PC-9 (cell line): ENCODE measurements at regions not wholly inside any gene's neighbourhood (a gene's known extent, or its start where the extent isn't known, plus 50 kb on each side); places are given as distances from the start of the nearest gene placed in this dataset.
A peak's percentile ranks its signal among the peaks of the same experiment; 100 is the strongest.
"Not testable (repeated sequence)": the region's sequence is repeated elsewhere in the genome, so short reads cannot be mapped to it uniquely, and the experiment has no call there.

Source experiments
- BruUV-seq: library from RNA; stranded (reverse); fragments of 400-500 nt; replicated peaks from 2 replicates; lab custom pipeline; 2021; lab: Mats Ljungman, UMichigan
- CTCF ChIA-PET: fragments of 300-600 bp; sonication (Branson Sonifier 250); formaldehyde crosslinking; loops from one replicate; lab custom pipeline; 2022; ENCODE audit warnings: antibody characterized with exemption; lab: Charles Lee
- POLR2A ChIA-PET: fragments of 300-600 bp; sonication (Branson Sonifier 250); formaldehyde crosslinking; loops from one replicate; lab custom pipeline; 2022; ENCODE audit warnings: antibody characterized with exemption; ENCODE audit not compliant: unreplicated experiment; lab: Charles Lee
- DNase-seq, 2 experiments: peaks; one replicate each; pipeline versions ENCODE4 v3.0.0 to v3.0.0-alpha.2; 2015 to 2022; ENCODE audit warnings: mixed read lengths in 1 of 2
- H2AFZ ChIP-seq: fragments of 200-600 bp; sonication (generic); 2 replicates; pipeline ENCODE4 v1.8.1; 2017; ENCODE audit warnings: antibody characterized with exemption
- H3F3A ChIP-seq: fragments of 200-600 bp; sonication (generic); 2 replicates; pipeline ENCODE4 v1.8.1; 2017; ENCODE audit warnings: antibody characterized with exemption, mild to moderate bottlenecking, low read depth; ENCODE audit not compliant: insufficient read depth
- H3K27ac ChIP-seq: fragments of 200-600 bp; sonication (generic); 2 replicates; pipeline ENCODE4 v1.6.1; 2016; ENCODE audit warnings: mixed run types
- H3K27me3 ChIP-seq: fragments of 200-600 bp; sonication (generic); 2 replicates; pipeline ENCODE4 v1.6.1; 2016; ENCODE audit warnings: low read depth, mixed run types; ENCODE audit not compliant: insufficient read depth
- H3K36me3 ChIP-seq: fragments of 200-600 bp; sonication (generic); 2 replicates; pipeline ENCODE4 v1.6.1; 2016; ENCODE audit warnings: low read depth, mixed run types
- H3K4me1 ChIP-seq: fragments of 200-600 bp; sonication (generic); replicated peaks from 2 replicates; pipeline ENCODE4 v1.6.1; 2016; ENCODE audit warnings: mixed run types; ENCODE audit not compliant: insufficient read depth
- H3K4me2 ChIP-seq: fragments of 200-600 bp; sonication (generic); 2 replicates; pipeline ENCODE4 v1.6.1; 2017; ENCODE audit warnings: mixed run types
- H3K4me3 ChIP-seq: fragments of 200-600 bp; sonication (generic); 2 replicates; pipeline ENCODE4 v1.6.1; 2016; ENCODE audit warnings: mixed run types
- H3K79me2 ChIP-seq: fragments of 200-600 bp; sonication (generic); 2 replicates; pipeline ENCODE4 v1.6.1; 2017; ENCODE audit warnings: low read depth, mixed run types
- H3K9me2 ChIP-seq: fragments of 200-600 bp; sonication (generic); 2 replicates; pipeline ENCODE4 v1.8.1; 2017; ENCODE audit warnings: mild to moderate bottlenecking; ENCODE audit not compliant: insufficient read depth
- H3K9me3 ChIP-seq: fragments of 200-600 bp; sonication (generic); 2 replicates; pipeline ENCODE4 v1.8.1; 2016; ENCODE audit warnings: low read depth; ENCODE audit not compliant: insufficient read depth
- H4K20me1 ChIP-seq: fragments of 200-600 bp; sonication (generic); 2 replicates; pipeline ENCODE4 v1.8.1; 2017; ENCODE audit not compliant: insufficient read depth
- EZH2 ChIP-seq: fragments of 200-600 bp; sonication (generic); IDR thresholded peaks from 2 replicates; pipeline ENCODE4 v1.8.0; 2017; ENCODE audit warnings: antibody characterized with exemption, low read depth
- intact Hi-C: fragments of 100-400 bp; cut with micrococcal nuclease; formaldehyde crosslinking; loops from one replicate; pipeline ENCODE4 v1.10.0; 2022; ENCODE audit not compliant: unreplicated experiment
- TF ChIP-seq, protein P1 (sequence below): fragments of 200-600 bp; sonication (generic); conservative IDR thresholded peaks from 2 replicates; pipeline ENCODE4 v1.6.1; 2017; ENCODE audit warnings: mixed run types, antibody characterized with exemption, mild to moderate bottlenecking, moderate library complexity

GRCh38 chr13:63731896-63732295, 2316.2 kb upstream of the PCDH20 start:
- no peak overlapping the region for H3K4me3 ChIP-seq
- H3K4me1 ChIP-seq = no peaks in the 10 kb centered on the region
- H3F3A ChIP-seq = no peaks in the 10 kb centered on the region
- H2AFZ ChIP-seq = no peak overlapping the region
- H3K36me3 ChIP-seq = no peaks in the 10 kb centered on the region
- ChIA-PET CTCF (no interaction called here), POLR2A (no interaction called here)
- H3K9me2 ChIP-seq = no peaks in the 10 kb centered on the region
- no peaks in the 10 kb centered on the region for H4K20me1 ChIP-seq
- H3K27me3 ChIP-seq = no peaks in the 10 kb centered on the region
- TF ChIP-seq, protein P1, sequence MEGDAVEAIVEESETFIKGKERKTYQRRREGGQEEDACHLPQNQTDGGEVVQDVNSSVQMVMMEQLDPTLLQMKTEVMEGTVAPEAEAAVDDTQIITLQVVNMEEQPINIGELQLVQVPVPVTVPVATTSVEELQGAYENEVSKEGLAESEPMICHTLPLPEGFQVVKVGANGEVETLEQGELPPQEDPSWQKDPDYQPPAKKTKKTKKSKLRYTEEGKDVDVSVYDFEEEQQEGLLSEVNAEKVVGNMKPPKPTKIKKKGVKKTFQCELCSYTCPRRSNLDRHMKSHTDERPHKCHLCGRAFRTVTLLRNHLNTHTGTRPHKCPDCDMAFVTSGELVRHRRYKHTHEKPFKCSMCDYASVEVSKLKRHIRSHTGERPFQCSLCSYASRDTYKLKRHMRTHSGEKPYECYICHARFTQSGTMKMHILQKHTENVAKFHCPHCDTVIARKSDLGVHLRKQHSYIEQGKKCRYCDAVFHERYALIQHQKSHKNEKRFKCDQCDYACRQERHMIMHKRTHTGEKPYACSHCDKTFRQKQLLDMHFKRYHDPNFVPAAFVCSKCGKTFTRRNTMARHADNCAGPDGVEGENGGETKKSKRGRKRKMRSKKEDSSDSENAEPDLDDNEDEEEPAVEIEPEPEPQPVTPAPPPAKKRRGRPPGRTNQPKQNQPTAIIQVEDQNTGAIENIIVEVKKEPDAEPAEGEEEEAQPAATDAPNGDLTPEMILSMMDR = no peak
- no peak for TF ChIP-seq EZH2
- H3K27ac ChIP-seq = no peak overlapping the region
- no peaks in the 10 kb centered on the region for H3K9me3 ChIP-seq
- intact Hi-C loops = no loop called here
- DNase-seq = peak in 1 of 2 experiments; percentile 33
- H3K4me2 ChIP-seq = no peak overlapping the region
- BruUV-seq = no TSS peak
- H3K79me2 ChIP-seq = no peaks in the 10 kb centered on the region

GRCh38 chr13:63712159-63712558, 2296.5 kb upstream of the PCDH20 start:
- H4K20me1 ChIP-seq, H3K4me1 ChIP-seq, H2AFZ ChIP-seq, DNase-seq, H3K9me2 ChIP-seq, H3F3A ChIP-seq, H3K36me3 ChIP-seq, POLR2A ChIA-PET, H3K9me3 ChIP-seq, intact Hi-C loops, CTCF ChIA-PET, H3K27me3 ChIP-seq, H3K27ac ChIP-seq, BruUV-seq, H3K4me3 ChIP-seq, H3K79me2 ChIP-seq, H3K4me2 ChIP-seq: not testable (repeated sequence)

- Histone ChIP-seq H3K27ac (no peak overlapping the region), H3K27me3 (no peaks in the 10 kb centered on the region), H4K20me1 (no peaks in the 10 kb centered on the region; the same call in 1 of the 2 replicates), H3K4me1 (no peaks in the 10 kb centered on the region), H3F3A (no peaks in the 10 kb centered on the region), H3K79me2 (no peaks in the 10 kb centered on the region), H3K9me3 (no peaks in the 10 kb centered on the region), H3K36me3 (no peaks in the 10 kb centered on the region), H2AFZ (no peak overlapping the region), H3K4me2 (no peak overlapping the region), H3K4me3 (no peak overlapping the region), H3K9me2 (no peaks in the 10 kb centered on the region)
- DNase-seq = no peak
- POLR2A ChIA-PET = no interaction called here
- no peak for TF ChIP-seq EZH2
- CTCF ChIA-PET = no interaction called here
- intact Hi-C loops = no loop called here
- no TSS peak for BruUV-seq
These were observed 2291.1 kb upstream of the PCDH20 start for GRCh38 chr13:63706751-63707150.

DNA sequence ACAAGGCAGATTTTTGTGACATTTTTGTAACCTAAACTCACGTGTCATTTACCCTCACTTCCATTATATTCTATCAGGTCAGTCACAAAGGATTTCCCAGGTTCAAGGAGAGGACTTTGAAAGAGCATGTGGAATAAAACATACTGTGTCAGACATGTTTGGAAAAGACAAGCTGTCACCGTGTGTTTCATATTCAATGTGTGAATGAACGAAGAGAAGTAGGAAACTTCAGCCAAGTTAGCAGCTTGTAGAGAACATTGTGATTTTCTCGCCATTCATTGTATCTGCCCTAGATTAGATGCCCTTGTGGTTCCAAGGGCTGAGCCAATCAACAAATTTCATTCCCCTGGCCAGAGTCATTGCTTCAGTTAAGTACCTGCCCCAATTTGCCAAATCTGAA, 2288.9 kb upstream of the PCDH20 start:
- no peak overlapping the region for H3K4me3 ChIP-seq
- ChIA-PET POLR2A (no interaction called here), CTCF (no interaction called here)
- no peak for TF ChIP-seq EZH2
- TF ChIP-seq, protein P1 = no peak
- H4K20me1 ChIP-seq = no peaks in the 10 kb centered on the region; the same call in 1 of the 2 replicates
- no peak overlapping the region for H3K27ac ChIP-seq
- H3K4me1 ChIP-seq = no peaks in the 10 kb centered on the region
- H3K9me2 ChIP-seq = no peaks in the 10 kb centered on the region
- intact Hi-C loops = no loop called here
- no peaks in the 10 kb centered on the region for H3F3A ChIP-seq
- H2AFZ ChIP-seq = no peak overlapping the region
- H3K36me3 ChIP-seq = no peaks in the 10 kb centered on the region
- H3K9me3 ChIP-seq = no peaks in the 10 kb centered on the region
- no peaks in the 10 kb centered on the region for H3K79me2 ChIP-seq
- no peaks in the 10 kb centered on the region for H3K27me3 ChIP-seq
- DNase-seq = no peak
- H3K4me2 ChIP-seq = no peak overlapping the region
- no TSS peak for BruUV-seq
